HG03520 (cell line): ENCODE measurements at regions not wholly inside any gene's neighbourhood (a gene's known extent, or its start where the extent isn't known, plus 50 kb on each side); places are given as distances from the start of the nearest gene placed in this dataset.

Source experiments
- ATAC-seq: cut with Tn5 transposase; IDR thresholded peaks from one replicate; pipeline ENCODE4 v1.9.1; 2021; ENCODE audit warnings: mild to moderate bottlenecking, moderate library complexity; ENCODE audit not compliant: unreplicated experiment

DNA sequence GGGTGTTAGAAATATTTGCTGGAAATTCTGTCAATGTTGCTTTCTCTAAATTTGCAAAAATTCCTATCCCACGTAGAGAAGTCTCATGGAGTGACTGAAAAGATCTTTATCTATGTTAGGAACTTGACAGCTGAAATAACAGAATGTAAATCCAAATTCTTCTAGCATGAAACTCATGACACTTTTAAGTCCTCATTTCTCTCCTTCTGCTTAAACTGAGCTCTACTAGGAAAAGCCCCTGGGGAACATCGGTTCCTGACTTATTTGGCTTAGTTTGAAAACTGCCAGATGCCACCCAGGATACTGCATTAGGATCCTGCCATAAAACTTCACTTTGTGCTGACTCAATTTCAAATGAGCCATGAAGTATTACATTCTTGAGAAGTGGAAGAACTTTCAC is 426.0 kb downstream of the GALC start:
- no peak for ATAC-seq

DNA sequence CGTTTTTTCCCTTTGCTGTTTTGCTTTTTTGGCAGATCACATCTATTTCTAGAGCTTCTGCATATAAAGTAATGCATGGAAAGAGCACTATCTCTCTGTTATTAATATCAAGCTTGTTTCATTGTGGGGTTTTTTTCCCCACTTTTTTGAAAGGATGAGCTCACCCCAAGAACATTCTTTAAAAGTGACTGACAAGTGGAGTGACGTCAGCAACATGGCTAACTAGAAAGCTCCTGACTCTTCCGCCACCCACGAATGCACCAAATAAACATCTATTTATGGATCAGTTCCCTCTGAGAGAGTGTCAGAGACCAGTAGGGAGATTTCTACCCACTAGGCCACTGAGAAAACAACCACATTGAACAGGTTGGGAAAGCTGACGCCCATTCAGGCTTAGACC is 445.4 kb downstream of the GALC start:
- ATAC-seq, result no peak

DNA sequence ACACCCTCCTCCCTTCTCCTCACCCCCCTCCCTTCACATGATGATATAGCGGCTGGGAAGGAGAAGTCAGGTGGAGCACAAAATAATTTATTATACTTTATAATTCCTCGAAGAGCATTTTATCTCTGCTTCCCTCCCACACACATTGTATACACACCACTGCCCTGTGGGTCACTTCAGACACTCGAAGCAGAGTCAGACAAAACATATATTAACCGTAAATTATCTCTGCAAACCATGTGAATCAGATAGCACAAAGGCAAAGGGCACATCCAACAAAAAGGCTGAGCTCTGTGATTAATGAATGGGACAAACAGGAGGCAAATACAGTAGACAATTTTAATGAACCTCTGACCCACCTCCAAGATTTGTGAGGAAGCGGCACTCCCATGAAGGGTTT is 450.7 kb downstream of the GALC start:
- no peak for ATAC-seq

DNA sequence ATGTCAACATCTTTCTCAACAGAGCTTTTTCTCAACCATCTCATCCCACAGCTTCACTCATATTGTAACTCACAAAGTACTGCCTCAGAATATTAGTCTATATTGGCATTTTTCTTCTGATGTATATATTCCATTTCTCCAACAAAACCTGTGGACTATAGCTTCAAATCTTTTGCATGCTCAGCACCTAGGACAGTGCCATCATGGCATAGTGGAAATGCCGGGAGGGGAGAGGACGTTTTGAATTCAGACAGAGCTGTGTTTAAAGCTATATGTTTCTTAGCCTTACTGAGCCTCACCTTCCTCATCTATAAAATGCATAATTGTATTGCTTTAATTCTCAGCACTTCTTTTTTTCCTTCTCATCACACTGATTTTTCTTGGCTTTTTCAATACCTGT is 452.6 kb downstream of the GALC start:
- no peak for ATAC-seq

DNA sequence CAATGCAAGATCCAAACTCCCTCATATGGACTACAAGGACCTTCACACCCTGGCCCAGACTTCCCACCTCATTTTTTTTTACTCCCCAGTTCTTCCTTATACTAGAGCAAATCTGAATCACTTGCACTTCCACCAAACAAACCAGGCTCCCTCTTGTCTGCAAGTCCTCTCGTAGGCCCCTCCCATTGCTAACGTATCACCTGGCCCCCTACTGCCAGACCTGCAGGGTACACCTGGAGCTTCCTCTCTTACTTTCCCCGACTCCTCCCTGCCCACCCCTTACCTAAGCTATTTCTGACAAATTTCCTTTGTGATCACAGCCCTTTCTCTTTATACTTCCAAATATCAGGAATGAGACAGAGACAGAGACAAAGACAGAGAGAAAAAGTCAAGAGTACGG is 463.9 kb downstream of the GALC start:
- ATAC-seq, result no peak

DNA sequence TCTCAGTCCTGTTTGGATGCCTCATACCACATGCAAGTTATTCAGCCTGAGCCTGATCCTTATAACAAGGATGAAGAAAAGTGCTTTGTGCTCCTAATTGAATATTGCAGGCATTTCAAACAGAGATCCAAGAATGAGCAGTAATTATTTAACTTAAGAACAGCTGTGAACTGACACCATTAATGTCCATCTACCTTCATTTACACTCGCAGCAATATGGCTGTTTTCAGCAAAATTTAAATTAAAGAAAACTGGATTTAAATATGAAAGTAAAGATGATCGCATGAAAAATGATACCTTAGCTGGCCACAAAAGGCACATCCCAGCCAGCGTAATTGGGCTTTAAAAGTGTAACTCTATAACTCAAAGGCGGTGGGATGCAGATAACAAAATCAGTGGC is 466.3 kb downstream of the GALC start:
- ATAC-seq, result no peak

DNA sequence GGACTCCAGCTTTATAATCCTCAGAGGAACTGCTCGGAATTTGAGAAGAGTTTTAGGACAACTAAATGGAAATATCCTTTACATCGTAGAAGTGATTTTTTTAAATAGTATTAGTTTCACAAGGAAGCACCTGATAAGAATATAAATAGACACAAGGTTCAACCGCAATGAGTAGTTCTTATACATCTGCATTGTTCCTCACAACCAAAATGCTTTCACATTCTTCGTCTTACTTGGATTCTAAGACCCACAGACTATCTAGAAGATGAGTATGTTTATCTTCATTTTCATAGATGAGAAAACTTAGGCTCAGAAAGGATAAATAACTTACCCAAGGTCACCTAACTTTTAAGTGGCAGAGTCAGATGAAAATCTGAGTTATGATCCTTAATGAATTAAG is 469.0 kb downstream of the GALC start:
- no peak for ATAC-seq

DNA sequence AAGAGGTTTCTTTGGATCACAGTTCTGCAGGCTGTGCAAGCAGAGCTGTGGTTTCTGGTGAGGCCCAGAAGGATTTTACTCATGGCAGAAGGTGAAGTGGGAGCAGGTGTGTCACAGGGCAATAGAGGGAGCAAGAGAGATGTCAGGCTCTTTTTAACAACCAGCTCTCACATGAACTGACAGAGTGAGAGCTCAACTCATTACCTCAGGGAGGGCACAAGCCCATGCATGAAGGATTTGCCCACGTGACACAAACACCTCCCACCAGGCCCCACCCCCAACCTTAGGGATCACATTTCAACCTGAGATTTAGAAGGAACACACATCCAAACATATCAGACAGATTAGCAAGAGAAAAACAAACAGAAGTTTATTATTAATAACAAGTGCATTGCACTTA is 470.4 kb downstream of the GALC start:
- ATAC-seq, result no peak

DNA sequence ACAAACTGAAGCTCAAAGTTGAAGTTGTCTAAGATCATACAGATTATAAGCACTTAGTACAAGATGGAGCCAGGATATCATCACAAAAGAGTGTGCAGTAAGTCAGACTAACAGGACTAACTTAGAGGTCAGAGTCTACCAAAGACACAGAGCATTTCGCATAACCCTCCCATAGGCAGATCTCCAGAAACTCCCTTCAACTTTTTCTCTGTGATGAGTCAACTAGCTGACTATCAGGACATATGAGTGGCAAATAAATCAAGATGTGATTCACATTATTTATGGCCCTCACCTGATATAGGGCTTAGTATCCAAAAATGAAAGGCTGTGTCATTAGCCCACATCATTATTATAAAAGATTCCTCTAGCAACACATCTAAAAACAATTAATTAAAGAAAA is 484.6 kb downstream of the GALC start:
- ATAC-seq, result no peak

DNA sequence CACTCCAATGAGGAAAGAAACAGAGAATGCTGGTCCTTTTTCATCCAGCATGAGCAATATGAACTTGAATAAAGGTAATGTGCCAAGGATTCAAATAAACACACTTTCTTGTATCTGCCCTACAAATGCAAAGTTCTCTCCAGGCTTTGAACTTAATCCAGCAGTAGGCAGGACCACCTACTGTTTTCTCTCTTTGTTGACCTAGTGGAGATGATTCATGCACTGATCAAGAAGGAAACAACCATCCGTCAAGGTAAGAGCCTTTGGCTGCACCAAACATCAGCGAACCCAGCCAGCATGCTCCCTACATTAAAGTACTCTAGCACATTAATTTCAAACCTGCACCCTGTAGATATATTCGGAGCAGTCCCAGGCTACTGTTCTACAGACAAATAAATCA is 489.3 kb downstream of the GALC start:
- ATAC-seq, result no peak

DNA sequence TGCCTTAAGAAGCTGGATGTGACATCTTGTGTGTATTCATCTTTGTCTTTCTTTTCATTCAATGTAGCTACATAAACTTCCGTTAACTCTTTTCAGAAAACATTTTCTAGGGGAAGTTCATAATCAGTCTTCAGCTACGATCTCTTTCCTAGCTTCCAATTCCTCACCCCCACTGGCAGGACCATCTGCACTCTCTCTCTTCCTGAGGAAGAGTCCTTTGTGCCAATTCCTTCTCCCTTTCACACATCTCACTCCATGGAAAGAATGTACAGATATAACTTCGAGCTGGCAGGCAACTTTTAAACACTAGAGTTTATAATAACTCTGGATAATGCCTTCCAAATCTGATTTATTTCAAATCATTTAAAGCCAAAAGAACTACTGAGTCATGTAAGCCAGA is 495.7 kb downstream of the GALC start:
- ATAC-seq, result no peak

DNA sequence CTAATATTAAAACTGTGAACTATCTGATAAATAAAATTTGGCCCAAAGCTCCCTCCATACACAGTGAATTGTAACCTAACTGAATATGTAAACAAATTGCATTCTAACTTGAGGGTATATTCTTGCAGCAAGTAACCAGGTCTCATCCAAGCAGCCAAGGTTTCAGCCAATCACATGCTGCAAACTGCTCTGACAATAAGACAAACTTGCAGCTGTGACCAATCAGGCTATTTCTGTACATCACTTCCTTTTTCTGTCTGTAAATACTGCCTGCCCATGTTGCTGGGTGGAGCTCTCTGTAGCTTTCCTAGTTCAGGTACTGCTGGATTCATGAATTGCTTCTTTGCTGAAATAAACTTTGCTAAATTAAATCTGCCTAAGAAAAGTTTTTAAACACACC is 499.0 kb downstream of the GALC start:
- no peak for ATAC-seq

DNA sequence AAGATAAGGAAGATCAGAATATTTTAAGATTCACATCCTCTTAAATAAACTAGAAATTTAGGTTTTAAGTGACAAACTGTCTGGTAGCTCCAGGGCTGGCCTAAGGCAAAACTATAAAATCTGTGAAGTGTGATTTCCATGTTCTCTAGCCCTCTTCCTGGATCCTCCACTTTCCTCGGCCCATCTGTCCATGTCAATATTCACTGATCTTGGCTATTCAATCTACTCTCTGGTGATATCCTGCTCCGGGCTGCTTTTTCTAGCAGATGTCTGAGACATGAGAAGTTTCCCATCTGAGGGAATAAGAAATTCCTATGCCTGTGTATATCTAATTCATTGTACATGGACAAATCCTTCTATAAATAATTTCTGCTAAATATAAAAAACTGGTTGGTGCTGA is 500.4 kb downstream of the GALC start:
- no peak for ATAC-seq

DNA sequence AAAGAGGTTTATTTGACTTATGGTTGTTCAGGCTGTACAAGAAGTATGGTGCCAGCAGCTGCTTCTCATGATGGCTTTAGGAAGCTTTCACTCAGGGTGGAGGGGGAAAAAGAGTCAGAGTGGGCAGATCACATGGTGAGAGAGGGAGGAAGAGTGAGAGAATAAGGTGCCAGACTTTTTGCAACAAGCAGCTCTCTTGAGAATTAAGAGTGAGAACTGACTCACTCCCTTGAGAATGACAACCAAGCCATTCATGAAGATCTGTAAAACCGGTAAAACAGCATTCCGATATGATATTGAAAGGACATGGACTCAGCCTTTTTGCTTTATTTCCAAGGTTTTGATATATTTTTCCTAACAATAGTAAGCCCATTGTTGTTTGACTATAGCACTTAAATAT is 501.2 kb downstream of the GALC start:
- no peak for ATAC-seq

DNA sequence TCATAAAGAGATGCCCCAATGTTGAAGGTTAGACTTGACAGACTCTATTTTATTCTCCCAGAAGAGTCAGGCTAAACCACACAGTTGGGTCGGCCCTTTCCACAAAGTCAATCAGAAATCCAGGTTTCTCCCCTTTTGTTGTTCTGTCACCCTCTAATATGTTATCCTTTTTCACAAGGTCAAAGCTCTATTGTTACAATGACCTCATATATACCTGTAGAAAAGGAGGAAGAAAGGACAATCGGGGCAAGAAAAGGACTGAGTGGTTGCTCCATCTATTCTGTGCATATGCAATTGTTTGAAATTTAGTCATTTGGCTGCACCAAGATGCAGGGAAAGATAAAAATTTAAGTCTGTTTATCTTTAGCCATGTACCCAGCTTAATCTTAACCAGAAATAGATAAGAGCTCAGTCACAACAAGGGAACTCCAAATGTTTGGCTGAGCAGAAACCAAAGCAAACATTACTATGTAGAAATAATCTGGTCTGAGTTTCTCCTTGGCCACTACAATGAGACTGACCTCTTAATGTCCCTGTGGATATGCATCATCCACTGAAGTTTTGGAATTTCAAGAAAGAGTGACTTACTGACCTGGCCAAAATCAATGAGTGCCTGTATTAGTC is 503.7 kb downstream of the GALC start:
- no peak for ATAC-seq

DNA sequence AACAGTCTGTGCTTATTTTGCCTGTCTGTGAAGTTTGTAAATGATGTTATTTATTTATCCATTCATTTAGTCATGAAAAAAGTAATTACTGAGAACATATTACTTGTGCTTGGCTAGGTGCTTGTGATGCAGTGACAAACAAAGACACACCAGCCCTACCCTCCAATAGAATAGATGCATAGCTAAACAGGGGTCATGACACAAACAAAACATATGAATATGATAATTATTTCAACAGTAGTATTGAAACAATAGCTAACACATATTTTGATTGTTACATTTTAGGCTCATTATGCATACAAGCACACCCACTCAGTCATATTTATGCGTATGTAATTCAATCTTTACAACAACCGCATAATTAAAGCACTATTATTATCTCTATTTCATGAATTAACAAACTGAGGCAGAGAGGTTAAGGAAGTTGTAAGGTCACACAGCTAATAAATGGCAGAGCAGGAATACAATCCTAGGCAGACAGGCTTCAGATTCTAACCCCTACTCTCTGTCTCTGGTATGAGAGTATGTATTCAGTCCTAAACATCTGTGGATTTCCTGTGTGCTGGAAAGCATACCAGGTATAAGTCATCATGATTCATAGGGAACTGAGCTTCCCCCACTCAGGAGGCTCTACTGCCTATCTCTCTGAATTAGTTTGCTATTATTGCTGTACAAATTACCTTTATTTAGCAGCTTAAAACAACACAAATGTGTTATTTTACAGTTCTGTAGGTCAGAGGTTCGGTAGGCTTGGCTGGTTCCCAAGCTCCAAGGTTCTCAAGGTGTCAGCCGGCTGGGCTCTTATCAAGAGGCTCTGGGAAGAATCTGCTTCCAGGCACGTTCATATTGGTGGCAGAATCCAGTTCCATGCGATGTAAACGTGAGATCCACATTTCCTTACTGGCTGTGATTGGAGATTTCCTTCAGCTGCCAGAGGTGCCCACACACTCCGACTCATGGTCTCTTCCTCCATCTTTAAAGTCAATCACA is 509.4 kb downstream of the GALC start:
- ATAC-seq, result no peak

DNA sequence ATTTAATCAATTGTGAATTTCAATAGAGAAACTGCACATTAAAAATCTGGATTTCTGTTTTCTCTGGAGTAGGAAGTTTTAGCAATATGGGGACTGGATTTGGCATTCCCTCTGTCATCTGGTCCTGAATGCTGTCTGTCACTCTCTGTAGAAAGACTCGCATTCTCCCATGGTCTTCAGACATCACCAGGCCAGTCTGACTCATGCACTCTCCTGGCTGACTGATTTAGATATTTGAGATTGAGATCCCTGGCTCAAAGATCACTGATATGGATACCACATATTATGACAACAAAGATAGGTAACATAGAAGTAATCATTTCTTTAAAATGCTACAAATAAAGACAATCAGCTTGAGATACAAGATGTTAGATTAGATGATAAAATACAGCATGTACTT is 524.5 kb downstream of the GALC start:
- ATAC-seq, result no peak

DNA sequence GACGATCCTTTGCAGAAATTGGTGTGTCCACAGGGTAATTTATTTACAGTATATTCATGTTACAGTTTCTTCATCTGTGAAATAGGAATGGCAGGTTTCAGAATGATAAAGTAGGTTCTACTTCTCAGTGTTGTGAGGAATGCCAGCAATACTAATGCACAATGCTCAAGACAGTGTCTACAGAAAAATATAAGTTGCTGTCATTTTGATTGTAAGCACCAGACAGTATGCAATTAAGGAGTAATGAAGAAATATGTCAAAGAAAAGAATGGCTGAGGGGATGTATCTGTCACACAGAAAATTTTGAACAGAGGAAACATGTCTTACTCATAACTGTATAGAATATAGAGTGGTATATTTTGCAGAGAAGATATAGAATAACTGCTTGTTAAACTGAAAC is 525.4 kb downstream of the GALC start:
- no peak for ATAC-seq

DNA sequence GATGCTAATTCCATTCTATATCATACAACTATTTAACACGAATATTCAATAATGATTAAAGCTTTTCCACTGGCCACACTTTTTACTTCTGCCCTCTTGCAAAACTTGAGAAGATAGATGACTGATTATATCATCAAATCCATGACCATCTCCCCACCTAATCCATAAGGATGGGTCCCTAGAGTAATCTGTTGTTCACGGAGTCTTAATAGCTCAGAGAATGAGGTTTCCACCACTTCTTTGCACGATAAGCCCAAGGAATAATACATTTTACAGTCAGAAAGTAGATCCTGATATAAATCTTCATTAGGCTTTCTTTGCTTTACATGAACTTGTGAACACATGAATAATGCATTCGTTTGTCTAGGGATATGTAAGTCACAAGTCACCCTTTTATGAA is 527.2 kb downstream of the GALC start:
- no peak for ATAC-seq

DNA sequence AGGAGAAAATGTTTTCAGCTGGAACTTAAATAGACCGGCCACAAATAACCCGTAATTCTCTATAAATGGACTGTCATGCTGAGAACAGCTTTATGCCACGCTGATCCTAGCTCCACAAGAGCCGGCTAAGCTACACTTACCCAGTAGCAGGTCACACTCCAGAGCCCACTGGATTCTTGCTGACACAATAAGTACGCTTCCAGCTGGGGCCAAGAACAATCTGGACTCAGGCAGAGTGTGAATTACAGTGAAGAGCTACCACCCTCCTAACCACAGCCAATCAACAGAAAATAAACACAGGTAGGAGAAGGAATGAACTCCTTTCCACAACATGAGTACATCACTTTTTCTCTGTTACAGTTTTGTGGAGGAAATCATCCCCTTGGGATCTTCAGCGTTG is 531.3 kb downstream of the GALC start:
- no peak for ATAC-seq

DNA sequence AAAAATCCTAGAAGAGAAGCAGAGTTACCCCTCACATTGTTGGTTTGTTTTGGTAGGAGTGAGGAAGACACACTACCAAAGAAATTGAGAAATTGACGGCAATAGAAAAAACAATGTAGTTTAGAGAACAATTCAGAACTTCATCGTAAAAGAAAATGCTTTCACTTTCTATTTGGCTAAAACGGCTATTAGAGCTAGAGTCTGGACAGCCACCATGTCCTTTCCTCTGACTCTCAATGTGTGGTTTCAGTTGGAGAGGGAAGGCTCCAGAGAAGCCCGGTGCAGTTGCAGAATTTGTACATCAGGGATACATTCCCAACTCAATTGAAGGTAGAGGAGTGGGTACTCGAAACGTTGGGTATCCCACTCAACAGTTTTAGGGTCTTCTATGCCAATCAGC is 535.3 kb downstream of the GALC start:
- no peak for ATAC-seq

DNA sequence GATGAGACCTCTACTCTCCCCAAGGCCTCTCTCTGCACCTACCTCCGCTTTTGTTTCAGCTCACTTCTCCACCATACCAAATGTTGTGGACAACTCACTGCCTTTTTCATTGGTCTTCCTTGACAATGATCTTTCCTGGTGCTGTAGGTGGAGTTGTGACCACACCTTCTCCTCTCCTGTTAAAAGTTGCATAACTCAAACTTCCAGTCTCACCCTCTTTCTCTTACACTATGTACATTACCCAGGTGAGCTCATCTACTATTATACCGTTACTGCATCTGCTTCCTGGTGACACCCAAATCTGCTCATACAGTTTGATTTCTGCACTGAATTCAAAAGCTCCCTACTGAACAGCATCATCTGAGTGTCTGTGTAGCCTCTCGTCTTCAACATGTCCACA is 542.8 kb downstream of the GALC start:
- no peak for ATAC-seq

DNA sequence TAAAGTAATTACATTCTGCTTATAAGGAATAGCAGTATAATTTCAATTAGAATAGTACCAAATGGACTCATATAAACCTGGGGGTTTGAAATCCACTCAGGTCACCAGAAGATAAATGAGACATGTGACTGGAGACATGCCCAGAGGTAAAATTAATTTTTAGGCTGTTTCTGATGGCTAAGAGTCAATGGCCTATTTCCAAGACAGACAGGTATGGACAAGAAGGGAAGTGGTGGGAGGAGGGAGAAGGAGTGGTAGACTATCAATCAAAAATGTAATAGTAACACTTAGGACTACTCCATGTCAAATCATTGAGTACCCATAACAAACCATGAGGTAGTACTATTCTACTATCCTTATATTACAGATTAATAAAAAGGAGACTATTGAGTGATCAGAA is 544.0 kb downstream of the GALC start:
- no peak for ATAC-seq
